Esophagus squamous epithelium (tissue), 4 donors: ENCODE measurements at regions not wholly inside any gene's neighbourhood (a gene's known extent, or its start where the extent isn't known, plus 50 kb on each side); places are given as distances from the start of the nearest gene placed in this dataset.

Experiments used
- CTCF ChIP-seq, 6 experiments: fragments of 450-650 bp in 4 of 6; fragments of 200-600 bp in 2 of 6; sonication (generic) in 2 of 6; IDR thresholded peaks; one replicate each; pipeline ENCODE4 v1.5.1; 2016 to 2019; ENCODE audit warnings: antibody characterized with exemption in 6 of 6, mild to moderate bottlenecking in 4 of 6, moderate library complexity in 4 of 6
- POLR2A ChIP-seq, 4 donors: fragments of 450-650 bp; IDR thresholded peaks; one replicate each; pipeline ENCODE4 v1.6.1; 2017; ENCODE audit warnings: antibody characterized with exemption in 4 of 4, mild to moderate bottlenecking in 4 of 4, moderate library complexity in 3 of 4

GRCh38 chr17:71117466-71117865 is 948.1 kb downstream of the KCNJ2 start:
- TF ChIP-seq CTCF (IDR thresholded peaks at IDR 0.05) (no peak), POLR2A (IDR thresholded peaks at IDR 0.05) (no peak)
